GM12878 (cell line): ENCODE measurements at regions not wholly inside any gene's neighbourhood (a gene's known extent, or its start where the extent isn't known, plus 50 kb on each side); places are given as distances from the start of the nearest gene placed in this dataset.

Experiments used
- ATF7 ChIP-seq: fragments of 450-650 bp; IDR thresholded peaks from 2 replicates; pipeline ENCODE4 v1.6.1; 2016; ENCODE audit warnings: low read depth, mild to moderate bottlenecking
- CEBPZ ChIP-seq: fragments of 150-350 bp; IDR thresholded peaks from 2 replicates; pipeline ENCODE4 v1.6.1; 2016; ENCODE audit warnings: low read depth, low read length
- EZH2 ChIP-seq: IDR thresholded peaks from 2 replicates; pipeline ENCODE4 v1.6.1; 2012; ENCODE audit warnings: low read depth, mild to moderate bottlenecking, control low read depth, inconsistent platforms, low read length, borderline replicate concordance; ENCODE audit not compliant: control insufficient read depth
- HDAC2 ChIP-seq: fragments of 200-600 bp; sonication (generic); IDR thresholded peaks from 2 replicates; pipeline ENCODE4 v1.6.1; 2017
- JUND ChIP-seq: IDR thresholded peaks from 2 replicates; pipeline ENCODE4 v1.6.1; 2012; ENCODE audit warnings: low read depth, mild to moderate bottlenecking, low read length, improper control_type of control experiment, moderate library complexity
- MXI1 ChIP-seq: fragments of 150-350 bp; IDR thresholded peaks from 2 replicates; pipeline ENCODE4 v1.6.1; 2011; ENCODE audit warnings: low read depth, mild to moderate bottlenecking, inconsistent platforms, low read length, improper control_type of control experiment
- SP1 ChIP-seq: IDR thresholded peaks from one replicate; pipeline ENCODE4 v1.6.1; 2011; ENCODE audit warnings: low read depth, low read length
- TCF12 ChIP-seq: IDR thresholded peaks from 2 replicates; pipeline ENCODE4 v1.6.1; 2011; ENCODE audit warnings: low read depth, mild to moderate bottlenecking, low read length
- ZNF274 ChIP-seq: IDR thresholded peaks from one replicate; pipeline ENCODE4 v1.8.0; 2011; ENCODE audit not compliant: insufficient read length, insufficient read depth

GRCh38 chr14:31955936-31956579 is 121.0 kb upstream of the ARHGAP5 start:
- TF ChIP-seq EZH2 (no peak), SP1 (no peak), TCF12 (no peak), ZNF274 (no peak), HDAC2 (no peak), MXI1 (no peak), JUND (no peak), ATF7 (no peak), CEBPZ (no peak)
